IMR-90 (cell line): ENCODE measurements at regions not wholly inside any gene's neighbourhood (a gene's known extent, or its start where the extent isn't known, plus 50 kb on each side); places are given as distances from the start of the nearest gene placed in this dataset.

Experiments used
- ATAC-seq: fragments of 200-7000 bp; cut with Tn5 transposase; 2 replicates; pipeline ENCODE4 v1.9.1; 2020; ENCODE audit warnings: low read depth, mild to moderate bottlenecking, moderate library complexity
- BruUV-seq: library from RNA; stranded (reverse); fragments of 400-500 nt; replicated peaks from 2 replicates; lab custom pipeline; 2021; lab: Mats Ljungman, UMichigan
- CTCF ChIA-PET: fragments of 300-600 bp; formaldehyde crosslinking; extraction: SDS; loops from one replicate; lab custom pipeline; 2021; ENCODE audit warnings: antibody characterized with exemption; lab: Yijun Ruan, JAX
- POLR2A ChIA-PET: fragments of 300-600 bp; sonication (Branson Sonifier 250); formaldehyde crosslinking; loops from one replicate; lab custom pipeline; 2022; ENCODE audit warnings: antibody characterized with exemption; ENCODE audit not compliant: unreplicated experiment; lab: Charles Lee
- DNase-seq: peaks from one replicate; pipeline ENCODE4 v3.0.0; 2013
- H2AFZ ChIP-seq: replicated peaks from 2 replicates; pipeline ENCODE3; 2013; ENCODE audit warnings: low read length, mild to moderate bottlenecking; ENCODE audit not compliant: poor library complexity
- H2AK5ac ChIP-seq: 2 replicates; pipeline ENCODE4 v1.6.1; 2013; ENCODE audit warnings: low read depth, low read length, inconsistent platforms
- H2AK9ac ChIP-seq: replicated peaks from 2 replicates; pipeline ENCODE3; 2013; ENCODE audit warnings: mild to moderate bottlenecking, low read depth, low read length, moderate library complexity; ENCODE audit not compliant: poor library complexity
- H2BK120ac ChIP-seq: 2 replicates; pipeline ENCODE4 v1.6.1; 2013; ENCODE audit warnings: low read depth, low read length, inconsistent platforms
- H2BK15ac ChIP-seq: 3 replicates; pipeline ENCODE4 v1.6.1; 2013; ENCODE audit warnings: low read depth, low read length, inconsistent platforms
- H2BK20ac ChIP-seq: 2 replicates; pipeline ENCODE4 v1.6.1; 2013; ENCODE audit warnings: low read depth, mild to moderate bottlenecking, inconsistent platforms, low read length, moderate library complexity
- H2BK5ac ChIP-seq: 2 replicates; pipeline ENCODE4 v1.6.1; 2013; ENCODE audit warnings: mild to moderate bottlenecking, low read depth, low read length, inconsistent platforms; ENCODE audit not compliant: poor library complexity, severe bottlenecking
- H3K14ac ChIP-seq: replicated peaks from 2 replicates; pipeline ENCODE4 v1.6.1; 2013; ENCODE audit warnings: low read depth, low read length, inconsistent platforms
- H3K18ac ChIP-seq: 2 replicates; pipeline ENCODE4 v1.6.1; 2013; ENCODE audit warnings: low read depth, low read length, control low read depth
- H3K23ac ChIP-seq: 2 replicates; pipeline ENCODE4 v1.6.1; 2013; ENCODE audit warnings: low read depth, low read length, inconsistent platforms
- H3K27ac ChIP-seq: 2 replicates; pipeline ENCODE4 v1.5.1; 2013; ENCODE audit warnings: mild to moderate bottlenecking, control low read depth, low read length; ENCODE audit not compliant: insufficient read depth
- H3K27me3 ChIP-seq: 2 replicates; pipeline ENCODE4 v1.6.1; 2013; ENCODE audit warnings: low read length; ENCODE audit not compliant: control insufficient read depth, insufficient read depth
- H3K36me3 ChIP-seq: 2 replicates; pipeline ENCODE4 v1.6.1; 2013; ENCODE audit warnings: low read length, mixed read lengths; ENCODE audit not compliant: control insufficient read depth, insufficient read depth
- H3K4ac ChIP-seq: 2 replicates; pipeline ENCODE4 v1.6.1; 2013; ENCODE audit warnings: low read depth, low read length, inconsistent platforms
- H3K4me1 ChIP-seq: 2 replicates; pipeline ENCODE4 v1.6.1; 2013; ENCODE audit warnings: low read length, mixed read lengths; ENCODE audit not compliant: control insufficient read depth, insufficient read depth
- H3K4me2 ChIP-seq: 2 replicates; pipeline ENCODE4 v1.6.1; 2013; ENCODE audit warnings: low read depth, mild to moderate bottlenecking, control low read depth, low read length, moderate library complexity
- H3K4me3 ChIP-seq: 2 replicates; pipeline ENCODE4 v1.5.1; 2013; ENCODE audit warnings: low read depth, mild to moderate bottlenecking, control low read depth, low read length, moderate library complexity; ENCODE audit not compliant: insufficient read depth
- H3K56ac ChIP-seq: 2 replicates; pipeline ENCODE4 v1.6.1; 2013; ENCODE audit warnings: low read length, inconsistent platforms; ENCODE audit not compliant: insufficient read depth; ENCODE audit errors: extremely low read depth
- H3K79me1 ChIP-seq, 2 experiments: 2 replicates each; pipeline ENCODE4 v1.6.1; 2013; ENCODE audit warnings: low read length in 2 of 2, inconsistent platforms in 1 of 2, low read depth in 1 of 2
- H3K9ac ChIP-seq: 2 replicates; pipeline ENCODE4 v1.6.1; 2013; ENCODE audit warnings: low read depth, low read length, control low read depth
- H3K9me1 ChIP-seq: 2 replicates; pipeline ENCODE4 v1.6.1; 2013; ENCODE audit warnings: low read length, inconsistent platforms; ENCODE audit not compliant: insufficient read depth
- H3K9me3 ChIP-seq: 2 replicates; pipeline ENCODE4 v1.6.1; 2013; ENCODE audit warnings: low read length; ENCODE audit not compliant: control insufficient read depth, insufficient read depth
- H4K20me1 ChIP-seq: 2 replicates; pipeline ENCODE4 v1.6.1; 2013; ENCODE audit warnings: low read length, inconsistent platforms; ENCODE audit not compliant: insufficient read depth
- H4K5ac ChIP-seq: 2 replicates; pipeline ENCODE4 v1.6.1; 2013; ENCODE audit warnings: mild to moderate bottlenecking, low read depth, low read length, control low read depth
- H4K8ac ChIP-seq, 2 experiments: 2 replicates each; pipeline ENCODE4 v1.6.1; 2013; ENCODE audit warnings: low read depth in 2 of 2, low read length in 2 of 2, control low read depth in 1 of 2, inconsistent platforms in 1 of 2
- H4K91ac ChIP-seq: 2 replicates; pipeline ENCODE4 v1.6.1; 2013; ENCODE audit warnings: low read depth, low read length, inconsistent platforms; ENCODE audit not compliant: insufficient read depth
- MAFK ChIP-seq: IDR thresholded peaks from 2 replicates; pipeline ENCODE4 v1.6.1; 2012; ENCODE audit warnings: low read depth, low read length, improper control_type of control experiment
- MAZ ChIP-seq: IDR thresholded peaks from 2 replicates; pipeline ENCODE4 v1.6.1; 2012; ENCODE audit warnings: low read depth, mild to moderate bottlenecking, low read length, improper control_type of control experiment, moderate library complexity, borderline replicate concordance
- POLR2A ChIP-seq: IDR thresholded peaks from 2 replicates; pipeline ENCODE4 v1.6.1; 2012; ENCODE audit warnings: mild to moderate bottlenecking, low read depth, low read length
- RFX5 ChIP-seq: IDR thresholded peaks from 2 replicates; pipeline ENCODE4 v1.8.0; 2012; ENCODE audit warnings: low read depth, mild to moderate bottlenecking, low read length, moderate library complexity
- WGBS, 2 experiments: methylation state at CpG; one replicate each; pipeline versions ENCODE4 v1.1.5 to v1.1.7; 2013; ENCODE audit warnings: missing lambda C conversion rate in 2 of 2; ENCODE audit not compliant: insufficient read length in 1 of 2; ENCODE audit errors: extremely low coverage in 2 of 2; 5-methylcytosine and 5-hydroxymethylcytosine counted together
- dilution Hi-C: fragments of 300-500 bp; cut with HindIII; formaldehyde crosslinking; loops from one replicate; pipeline ENCODE4 v1.14.3; 2018; ENCODE audit warnings: low sequenced_read_pairs; ENCODE audit not compliant: unreplicated experiment
- in situ Hi-C: fragments of 300-500 bp; cut with MboI; formaldehyde crosslinking; loops from 3 replicates; pipeline ENCODE4 v1.14.3; 2019; ENCODE audit warnings: low sequenced_read_pairs, inconsistent platforms, mixed read lengths
- intact Hi-C: fragments of 100-400 bp; cut with micrococcal nuclease; formaldehyde crosslinking; loops from 2 replicates; pipeline ENCODE4 v1.10.0; 2022
- TF ChIP-seq, protein P1 (sequence below): fragments of 150-350 bp; IDR thresholded peaks from 2 replicates; pipeline ENCODE4 v1.6.1; 2016; ENCODE audit warnings: low read depth, mild to moderate bottlenecking, low read length, moderate library complexity, borderline replicate concordance

DNA sequence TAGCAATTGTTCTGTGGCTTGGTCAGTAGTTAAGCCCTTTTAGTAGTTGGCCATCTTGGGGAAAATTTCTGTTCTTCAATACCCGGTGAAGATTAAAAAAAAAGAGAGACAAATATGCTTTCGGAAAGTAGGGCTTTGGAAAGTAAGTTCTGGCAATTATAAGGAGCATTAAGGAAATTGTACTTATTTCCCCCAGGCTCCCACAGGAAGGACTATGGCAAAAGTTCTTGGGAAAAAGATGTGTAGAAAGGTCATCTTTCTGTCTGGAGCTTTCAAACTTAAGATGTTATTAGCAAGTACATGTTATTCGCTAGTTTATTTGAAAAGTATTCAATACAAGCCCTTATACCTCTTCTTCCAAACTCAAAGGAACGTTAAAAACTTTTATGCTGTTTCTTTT, 144.5 kb downstream of the MTX2 start:
- no peak overlapping the region for H3K9ac ChIP-seq
- no TSS peak for BruUV-seq
- no peak for DNase-seq
- H3K4ac ChIP-seq, result no peak overlapping the region
- H3K4me1 ChIP-seq, result no peaks in the 10 kb centered on the region
- no peak overlapping the region for H3K4me3 ChIP-seq
- no peak overlapping the region for H3K23ac ChIP-seq
- no peak overlapping the region for H4K91ac ChIP-seq
- H2BK20ac ChIP-seq, result no peak overlapping the region
- no peaks in the 10 kb centered on the region for H3K27me3 ChIP-seq
- H2BK5ac ChIP-seq, result no peak overlapping the region
- no peaks in the 10 kb centered on the region for H3K79me1 ChIP-seq
- in situ Hi-C loops (no loop called here), dilution Hi-C loops (no loop called here), intact Hi-C loops (no loop called here)
- 0 out of 2 replicates have a peak overlapping the region, but pooled peaks have one; percentile 8 for H2BK120ac ChIP-seq
- H2BK15ac ChIP-seq, result no peak overlapping the region
- no peaks in the 10 kb centered on the region for H3K36me3 ChIP-seq
- no peak overlapping the region for H3K4me2 ChIP-seq
- no peak overlapping the region for H2AK9ac ChIP-seq
- H2AFZ ChIP-seq, result no peak overlapping the region
- no peak overlapping the region for H3K14ac ChIP-seq
- ChIA-PET POLR2A (no interaction called here), CTCF (interaction anchor here (0.7 kb wide), 1 partner anchor 52 kb away, joined by 3 read pairs; no protein-coding TSS in a partner anchor)
- no peak overlapping the region for H3K56ac ChIP-seq
- H3K27ac ChIP-seq, result no peak overlapping the region
- H2AK5ac ChIP-seq, result no peak overlapping the region
- no peaks in the 10 kb centered on the region for H3K9me3 ChIP-seq
- no peak for ATAC-seq
- peaks cover under 1% of the 10 kb centered on the region; the same call in 1 of the 2 replicates for H3K9me1 ChIP-seq
- no peak overlapping the region for H4K8ac ChIP-seq
- WGBS, 2 experiments, result no CpG with 5 or more reads among the region's 4 CpGs
- H4K20me1 ChIP-seq, result no peaks in the 10 kb centered on the region
- H4K5ac ChIP-seq, result no peak overlapping the region
- no peak overlapping the region for H3K18ac ChIP-seq
- TF ChIP-seq MAZ (no peak), MAFK (no peak), POLR2A (no peak), RFX5 (no peak)
- TF ChIP-seq, protein P1, sequence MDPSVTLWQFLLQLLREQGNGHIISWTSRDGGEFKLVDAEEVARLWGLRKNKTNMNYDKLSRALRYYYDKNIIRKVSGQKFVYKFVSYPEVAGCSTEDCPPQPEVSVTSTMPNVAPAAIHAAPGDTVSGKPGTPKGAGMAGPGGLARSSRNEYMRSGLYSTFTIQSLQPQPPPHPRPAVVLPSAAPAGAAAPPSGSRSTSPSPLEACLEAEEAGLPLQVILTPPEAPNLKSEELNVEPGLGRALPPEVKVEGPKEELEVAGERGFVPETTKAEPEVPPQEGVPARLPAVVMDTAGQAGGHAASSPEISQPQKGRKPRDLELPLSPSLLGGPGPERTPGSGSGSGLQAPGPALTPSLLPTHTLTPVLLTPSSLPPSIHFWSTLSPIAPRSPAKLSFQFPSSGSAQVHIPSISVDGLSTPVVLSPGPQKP, result no peak
